A673 (cell line): ENCODE measurements at regions not wholly inside any gene's neighbourhood (a gene's known extent, or its start where the extent isn't known, plus 50 kb on each side); places are given as distances from the start of the nearest gene placed in this dataset.

ENCODE experiments used
- BruUV-seq: library from RNA; stranded (reverse); fragments of 400-500 nt; replicated peaks from 2 replicates; lab custom pipeline; 2021; lab: Mats Ljungman, UMichigan
- CTCF ChIA-PET: fragments of 300-600 bp; sonication (Branson Sonifier 250); formaldehyde crosslinking; loops from one replicate; lab custom pipeline; 2022; ENCODE audit warnings: antibody characterized with exemption; lab: Charles Lee
- POLR2A ChIA-PET: fragments of 300-600 bp; sonication (Branson Sonifier 250); formaldehyde crosslinking; loops from one replicate; lab custom pipeline; 2022; ENCODE audit warnings: antibody characterized with exemption; ENCODE audit not compliant: low non-redundant PET; lab: Charles Lee
- DNase-seq: peaks from one replicate; pipeline ENCODE4 v3.0.0-alpha.2; 2015; ENCODE audit warnings: low spot score
- H3K27ac ChIP-seq: fragments of 200-600 bp; sonication (generic); 2 replicates; pipeline ENCODE4 v1.5.1; 2016; ENCODE audit warnings: mixed run types, low read depth, mild to moderate bottlenecking, mixed read lengths, antibody characterized with exemption, low read length; ENCODE audit not compliant: poor library complexity, severe bottlenecking
- H3K27me3 ChIP-seq: fragments of 200-600 bp; sonication (generic); replicated peaks from 2 replicates; pipeline ENCODE4 v1.6.1; 2017; ENCODE audit warnings: mixed run types, low read depth, mild to moderate bottlenecking, mixed read lengths, antibody characterized with exemption, low read length; ENCODE audit not compliant: insufficient read depth, poor library complexity
- H3K36me3 ChIP-seq: fragments of 200-600 bp; sonication (generic); 2 replicates; pipeline ENCODE4 v1.6.1; 2016; ENCODE audit warnings: mixed run types, mild to moderate bottlenecking, mixed read lengths, antibody characterized with exemption, low read length; ENCODE audit not compliant: insufficient read depth, poor library complexity, severe bottlenecking
- H3K4me1 ChIP-seq: fragments of 200-600 bp; sonication (generic); 2 replicates; pipeline ENCODE4 v1.6.1; 2017; ENCODE audit warnings: mixed run types, mild to moderate bottlenecking, mixed read lengths, antibody characterized with exemption, low read length; ENCODE audit not compliant: insufficient read depth, poor library complexity, severe bottlenecking
- H3K4me3 ChIP-seq: fragments of 200-600 bp; sonication (generic); 2 replicates; pipeline ENCODE4 v1.5.1; 2016; ENCODE audit warnings: low read depth, mixed run types, mild to moderate bottlenecking, mixed read lengths, low read length; ENCODE audit not compliant: poor library complexity, severe bottlenecking
- H3K9me3 ChIP-seq: fragments of 200-600 bp; sonication (generic); 2 replicates; pipeline ENCODE4 v1.6.1; 2016; ENCODE audit warnings: mixed run types, low read depth, mild to moderate bottlenecking, mixed read lengths, antibody characterized with exemption, low read length; ENCODE audit not compliant: poor library complexity, severe bottlenecking
- EZH2 ChIP-seq: fragments of 200-600 bp; sonication (generic); IDR thresholded peaks from 2 replicates; pipeline ENCODE4 v1.6.1; 2017; ENCODE audit warnings: borderline replicate concordance, low read depth, mild to moderate bottlenecking, mixed read lengths, antibody characterized with exemption, low read length; ENCODE audit not compliant: poor library complexity, severe bottlenecking
- intact Hi-C: fragments of 100-400 bp; cut with micrococcal nuclease; formaldehyde crosslinking; loops from one replicate; pipeline ENCODE4 v1.10.0; 2022; ENCODE audit not compliant: unreplicated experiment
- TF ChIP-seq, protein P1 (sequence below): fragments of 300-800, 200-600 bp; sonication (generic); conservative IDR thresholded peaks from 2 replicates; pipeline ENCODE4 v1.5.1; 2017; ENCODE audit warnings: low read depth, mild to moderate bottlenecking, antibody characterized with exemption, low read length, moderate library complexity, mixed read lengths

- no peaks in the 10 kb centered on the region for H3K36me3 ChIP-seq
- intact Hi-C loops = no loop called here
- no peaks in the 10 kb centered on the region for H3K27me3 ChIP-seq
- ChIA-PET POLR2A (no interaction called here), CTCF (no interaction called here)
- no peaks in the 10 kb centered on the region for H3K4me1 ChIP-seq
- no TSS peak for BruUV-seq
- no peaks in the 10 kb centered on the region for H3K9me3 ChIP-seq
- no peak overlapping the region for H3K4me3 ChIP-seq
- no peak for DNase-seq
- TF ChIP-seq, protein P1, sequence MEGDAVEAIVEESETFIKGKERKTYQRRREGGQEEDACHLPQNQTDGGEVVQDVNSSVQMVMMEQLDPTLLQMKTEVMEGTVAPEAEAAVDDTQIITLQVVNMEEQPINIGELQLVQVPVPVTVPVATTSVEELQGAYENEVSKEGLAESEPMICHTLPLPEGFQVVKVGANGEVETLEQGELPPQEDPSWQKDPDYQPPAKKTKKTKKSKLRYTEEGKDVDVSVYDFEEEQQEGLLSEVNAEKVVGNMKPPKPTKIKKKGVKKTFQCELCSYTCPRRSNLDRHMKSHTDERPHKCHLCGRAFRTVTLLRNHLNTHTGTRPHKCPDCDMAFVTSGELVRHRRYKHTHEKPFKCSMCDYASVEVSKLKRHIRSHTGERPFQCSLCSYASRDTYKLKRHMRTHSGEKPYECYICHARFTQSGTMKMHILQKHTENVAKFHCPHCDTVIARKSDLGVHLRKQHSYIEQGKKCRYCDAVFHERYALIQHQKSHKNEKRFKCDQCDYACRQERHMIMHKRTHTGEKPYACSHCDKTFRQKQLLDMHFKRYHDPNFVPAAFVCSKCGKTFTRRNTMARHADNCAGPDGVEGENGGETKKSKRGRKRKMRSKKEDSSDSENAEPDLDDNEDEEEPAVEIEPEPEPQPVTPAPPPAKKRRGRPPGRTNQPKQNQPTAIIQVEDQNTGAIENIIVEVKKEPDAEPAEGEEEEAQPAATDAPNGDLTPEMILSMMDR = no peak
- TF ChIP-seq EZH2 = no peak
- no peak overlapping the region for H3K27ac ChIP-seq
Observed at GRCh38 chr3:54046641-54047214, 75.6 kb upstream of the CACNA2D3 start.

DNA sequence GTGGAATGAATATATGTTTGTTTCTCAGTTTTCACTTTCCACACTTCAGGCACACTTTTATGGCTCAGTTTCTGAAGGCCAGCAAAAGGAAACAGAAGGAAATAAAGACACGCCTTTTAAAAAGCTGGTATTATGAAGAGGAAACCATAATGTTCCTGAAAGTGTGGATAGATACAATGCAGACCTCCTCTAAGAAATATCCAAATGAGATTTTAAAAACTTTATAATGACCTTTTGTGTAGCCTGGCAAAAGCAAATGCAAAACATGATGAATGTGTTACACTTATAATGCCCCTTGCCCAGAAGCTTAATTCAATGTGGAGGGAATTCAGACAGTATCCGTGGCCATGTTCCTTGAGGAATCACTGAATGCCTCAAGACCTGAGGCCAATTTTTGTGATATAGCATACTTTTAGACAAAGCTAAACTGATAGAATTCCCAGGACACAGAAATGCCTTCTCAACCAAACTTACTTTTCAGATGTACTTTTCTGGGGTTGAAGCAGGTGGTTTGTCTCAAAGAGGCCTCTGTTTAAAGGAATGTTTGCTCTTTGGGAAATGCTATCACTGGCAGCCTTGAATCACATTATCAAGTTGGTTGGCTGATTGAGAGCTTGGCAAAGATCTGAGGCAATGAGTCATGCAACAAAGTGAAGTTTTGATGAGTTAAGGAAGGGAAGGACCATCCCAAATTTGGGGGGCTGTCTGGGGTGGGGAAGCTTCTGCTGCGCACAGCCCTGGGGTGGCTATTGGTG lies 77.1 kb upstream of the CACNA2D3 start:
- TF ChIP-seq, protein P1 = no peak
- no peak for TF ChIP-seq EZH2
- Histone ChIP-seq H3K4me3 (no peak overlapping the region), H3K4me1 (no peaks in the 10 kb centered on the region), H3K36me3 (no peaks in the 10 kb centered on the region), H3K27me3 (no peaks in the 10 kb centered on the region), H3K9me3 (no peaks in the 10 kb centered on the region), H3K27ac (no peak overlapping the region)
- POLR2A ChIA-PET = no interaction called here
- intact Hi-C loops = no loop called here
- no TSS peak for BruUV-seq
- CTCF ChIA-PET = no interaction called here
- DNase-seq = no peak

- H3K27ac ChIP-seq = no peak overlapping the region
- no TSS peak for BruUV-seq
- POLR2A ChIA-PET = no interaction called here
- H3K27me3 ChIP-seq = no peaks in the 10 kb centered on the region
- no peak overlapping the region for H3K4me3 ChIP-seq
- intact Hi-C loops = no loop called here
- no peaks in the 10 kb centered on the region for H3K9me3 ChIP-seq
- CTCF ChIA-PET = no interaction called here
- no peak for DNase-seq
- no peaks in the 10 kb centered on the region for H3K4me1 ChIP-seq
- TF ChIP-seq, protein P1 = no peak
- TF ChIP-seq EZH2 = no peak
- H3K36me3 ChIP-seq = no peaks in the 10 kb centered on the region
Observed at GRCh38 chr3:54042259-54042823, 80.0 kb upstream of the CACNA2D3 start.
